ENCODE measurements at regions not wholly inside any gene's neighbourhood (a gene's known extent, or its start where the extent isn't known, plus 50 kb on each side); places are given as distances from the start of the nearest gene placed in this dataset.

GRCh38 chr16:64421515-64421914 lies 700.3 kb downstream of the CDH11 start:
- Mint-ChIP-seq H3K27me3 (ENCODE audit: insufficient read depth) (no peaks in the 10 kb centered on the region), H3K36me3 (ENCODE audit: low read depth) (peaks cover 9% of the 10 kb centered on the region)
- TF ChIP-seq, protein P1, sequence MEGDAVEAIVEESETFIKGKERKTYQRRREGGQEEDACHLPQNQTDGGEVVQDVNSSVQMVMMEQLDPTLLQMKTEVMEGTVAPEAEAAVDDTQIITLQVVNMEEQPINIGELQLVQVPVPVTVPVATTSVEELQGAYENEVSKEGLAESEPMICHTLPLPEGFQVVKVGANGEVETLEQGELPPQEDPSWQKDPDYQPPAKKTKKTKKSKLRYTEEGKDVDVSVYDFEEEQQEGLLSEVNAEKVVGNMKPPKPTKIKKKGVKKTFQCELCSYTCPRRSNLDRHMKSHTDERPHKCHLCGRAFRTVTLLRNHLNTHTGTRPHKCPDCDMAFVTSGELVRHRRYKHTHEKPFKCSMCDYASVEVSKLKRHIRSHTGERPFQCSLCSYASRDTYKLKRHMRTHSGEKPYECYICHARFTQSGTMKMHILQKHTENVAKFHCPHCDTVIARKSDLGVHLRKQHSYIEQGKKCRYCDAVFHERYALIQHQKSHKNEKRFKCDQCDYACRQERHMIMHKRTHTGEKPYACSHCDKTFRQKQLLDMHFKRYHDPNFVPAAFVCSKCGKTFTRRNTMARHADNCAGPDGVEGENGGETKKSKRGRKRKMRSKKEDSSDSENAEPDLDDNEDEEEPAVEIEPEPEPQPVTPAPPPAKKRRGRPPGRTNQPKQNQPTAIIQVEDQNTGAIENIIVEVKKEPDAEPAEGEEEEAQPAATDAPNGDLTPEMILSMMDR (IDR thresholded peaks at IDR 0.05): no peak

DNA sequence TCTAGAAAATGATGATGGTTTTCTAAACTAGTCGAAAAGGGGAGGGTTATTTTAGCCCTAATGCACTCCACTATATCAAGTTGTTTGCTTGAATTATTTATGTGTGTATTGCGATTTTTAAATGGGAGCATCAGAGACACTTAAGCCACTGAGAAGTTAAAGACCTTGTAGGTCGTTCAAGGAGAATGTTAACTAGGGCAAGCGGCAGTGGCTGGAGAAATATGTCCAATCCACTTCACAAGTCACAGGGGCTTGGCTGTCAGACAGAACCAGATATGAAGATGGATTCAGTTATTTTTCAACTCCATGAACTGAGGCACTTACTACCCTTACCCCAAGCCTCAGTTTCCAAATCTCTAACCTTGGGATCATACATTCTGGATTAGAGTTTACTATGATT lies 702.0 kb downstream of the CDH11 start:
- H3K27ac Mint-ChIP-seq: no peak overlapping the region
- TF ChIP-seq, protein P1 (IDR thresholded peaks at IDR 0.05): no peak
- no peak for DNase-seq
- H3K36me3 Mint-ChIP-seq (ENCODE audit: low read depth): peaks cover 9% of the 10 kb centered on the region
- H3K4me3 Mint-ChIP-seq: no peak overlapping the region
- peaks cover 34% of the 10 kb centered on the region for H3K4me1 Mint-ChIP-seq (ENCODE audit: low read depth)
- H3K9me3 Mint-ChIP-seq: no peaks in the 10 kb centered on the region; the same call in 1 of the 2 replicates
- no peaks in the 10 kb centered on the region for H3K27me3 Mint-ChIP-seq (ENCODE audit: insufficient read depth)

More at GRCh38 chr16:64421515-64421914, 700.3 kb downstream of the CDH11 start:
- no peaks in the 10 kb centered on the region; the same call in 1 of the 2 replicates for H3K9me3 Mint-ChIP-seq
- no peak overlapping the region for H3K4me3 Mint-ChIP-seq
- no peak overlapping the region for H3K27ac Mint-ChIP-seq
- peaks cover 23% of the 10 kb centered on the region for H3K4me1 Mint-ChIP-seq (ENCODE audit: low read depth)
- DNase-seq: no peak

DNA sequence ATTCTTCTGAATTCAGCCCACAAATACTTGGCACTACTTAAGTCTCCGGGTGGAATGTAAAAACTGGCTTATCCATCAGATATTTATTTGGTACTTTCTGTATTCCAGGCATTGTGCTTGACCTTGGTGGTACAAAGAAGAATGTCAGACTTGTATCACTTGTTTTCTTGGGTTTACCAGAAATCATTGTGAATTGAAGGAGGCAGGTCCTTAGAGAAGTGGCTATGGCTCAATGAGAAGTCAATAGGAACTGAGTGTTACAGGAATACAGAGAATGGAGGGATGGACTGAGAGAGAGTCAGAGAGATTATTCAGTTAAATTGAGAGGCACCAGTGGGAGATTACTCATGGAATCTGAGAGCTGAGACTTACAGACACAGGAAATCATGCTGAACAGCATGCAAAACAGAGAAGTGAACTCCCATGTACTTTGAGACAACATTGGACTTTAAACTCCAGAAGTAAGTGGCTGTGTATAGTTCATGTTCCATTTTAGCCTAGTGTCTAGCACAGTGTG lies 704.1 kb downstream of the CDH11 start:
- peak overlapping the region; percentile 33; the same call in 1 of the 2 replicates for H3K4me3 Mint-ChIP-seq
- H3K4me1 Mint-ChIP-seq (ENCODE audit: low read depth): peaks cover 49% of the 10 kb centered on the region
- H3K27me3 Mint-ChIP-seq (ENCODE audit: insufficient read depth): no peaks in the 10 kb centered on the region
- peaks cover 5% of the 10 kb centered on the region for H3K36me3 Mint-ChIP-seq (ENCODE audit: low read depth)
- no peaks in the 10 kb centered on the region; the same call in 1 of the 2 replicates for H3K9me3 Mint-ChIP-seq
- peak overlapping the region; percentile 69 for H3K27ac Mint-ChIP-seq
- DNase-seq: peak; percentile 68
- TF ChIP-seq, protein P1 (IDR thresholded peaks at IDR 0.05): no peak

GRCh38 chr16:64416216-64417005 lies 705.5 kb downstream of the CDH11 start:
- peak overlapping the region; percentile 87 for H3K4me3 Mint-ChIP-seq
- no peaks in the 10 kb centered on the region; the same call in 1 of the 2 replicates for H3K36me3 Mint-ChIP-seq (ENCODE audit: low read depth)
- H3K27me3 Mint-ChIP-seq (ENCODE audit: insufficient read depth): no peaks in the 10 kb centered on the region
- TF ChIP-seq, protein P1 (IDR thresholded peaks at IDR 0.05): no peak
- DNase-seq: peak; percentile 33
- peaks cover 56% of the 10 kb centered on the region for H3K4me1 Mint-ChIP-seq (ENCODE audit: low read depth)
- no peaks in the 10 kb centered on the region; the same call in 1 of the 2 replicates for H3K9me3 Mint-ChIP-seq
- peak overlapping the region; percentile 86 for H3K27ac Mint-ChIP-seq

DNA sequence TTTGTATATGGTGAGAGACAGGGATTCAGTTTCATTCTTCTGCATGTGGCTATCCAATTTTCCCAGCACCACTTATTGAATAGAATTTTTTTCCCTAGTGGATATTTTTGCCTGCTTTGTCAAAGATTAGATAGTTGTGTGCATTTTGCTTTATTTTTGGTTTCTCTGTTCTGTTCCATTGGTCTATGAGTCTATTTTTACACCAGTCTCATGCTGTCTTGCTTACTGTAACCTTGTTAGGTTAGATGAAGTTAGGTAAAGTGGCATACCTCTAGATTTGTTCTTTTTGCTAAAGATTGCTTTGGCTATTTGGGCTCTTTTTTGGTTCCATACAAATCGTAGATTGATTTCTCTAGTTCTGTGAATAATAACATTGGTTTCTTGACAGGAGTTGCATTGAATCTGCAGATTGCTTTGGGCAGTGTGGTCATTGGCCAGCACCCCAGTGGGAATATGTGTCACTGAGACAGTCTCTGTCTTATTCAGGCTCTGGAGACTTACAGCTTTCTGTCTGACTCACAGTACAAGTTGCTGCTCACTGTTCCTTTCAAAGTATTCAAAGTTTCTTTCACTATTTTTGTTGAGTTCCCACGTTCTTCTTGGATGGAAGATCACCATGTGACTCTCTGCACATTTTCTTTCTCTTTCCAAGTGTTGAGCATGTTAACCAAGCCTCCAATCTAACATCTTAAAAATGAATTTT lies 709.1 kb downstream of the CDH11 start:
- Mint-ChIP-seq H3K36me3 (ENCODE audit: low read depth) (no peaks in the 10 kb centered on the region), H3K4me3 (peak overlapping the region; percentile 38), H3K4me1 (ENCODE audit: low read depth) (peaks cover 57% of the 10 kb centered on the region), H3K27me3 (ENCODE audit: insufficient read depth) (no peaks in the 10 kb centered on the region), H3K27ac (peak overlapping the region; percentile 62), H3K9me3 (no peaks in the 10 kb centered on the region)
- TF ChIP-seq, protein P1 (IDR thresholded peaks at IDR 0.05): no peak
- peak; percentile 75 for DNase-seq

Data from HFFc6 (cell line).